Stimulated activated naive CD8-positive, alpha-beta T cell treated with anti-CD3 and anti-CD28 coated beads, Interleukin-15, amount 100 ng/mL, for 72 hours (primary cell): ENCODE measurements at regions not wholly inside any gene's neighbourhood (a gene's known extent, or its start where the extent isn't known, plus 50 kb on each side); places are given as distances from the start of the nearest gene placed in this dataset.

Experiments used
- ATAC-seq: fragments of 150-1000 bp; cut with Tn5 transposase; 2 replicates; pipeline ENCODE4 v1.10.0; 2021; ENCODE audit warnings: mild to moderate bottlenecking, moderate library complexity
- DNase-seq, 2 donors: peaks; one replicate each; pipeline ENCODE4 v3.0.0; 2021 to 2022
- H3K27ac Mint-ChIP-seq, 2 donors: one replicate each; pipeline ENCODE4 v1.8.0; 2022; ENCODE audit warnings: mild to moderate bottlenecking in 2 of 2, mixed read lengths in 2 of 2, moderate library complexity in 2 of 2
- H3K27me3 Mint-ChIP-seq: one replicate; pipeline ENCODE4 v1.8.0; 2022; ENCODE audit warnings: mixed read lengths
- H3K4me1 Mint-ChIP-seq: one replicate; pipeline ENCODE4 v1.8.0; 2022; ENCODE audit warnings: mild to moderate bottlenecking, mixed read lengths
- H3K4me3 Mint-ChIP-seq, 2 donors: one replicate each; pipeline ENCODE4 v1.8.0; 2022; ENCODE audit warnings: mild to moderate bottlenecking in 2 of 2, mixed read lengths in 2 of 2, moderate library complexity in 1 of 2
- H3K9me3 Mint-ChIP-seq, 2 donors: one replicate each; pipeline ENCODE4 v1.8.0; 2022; ENCODE audit warnings: mixed read lengths in 2 of 2

DNA sequence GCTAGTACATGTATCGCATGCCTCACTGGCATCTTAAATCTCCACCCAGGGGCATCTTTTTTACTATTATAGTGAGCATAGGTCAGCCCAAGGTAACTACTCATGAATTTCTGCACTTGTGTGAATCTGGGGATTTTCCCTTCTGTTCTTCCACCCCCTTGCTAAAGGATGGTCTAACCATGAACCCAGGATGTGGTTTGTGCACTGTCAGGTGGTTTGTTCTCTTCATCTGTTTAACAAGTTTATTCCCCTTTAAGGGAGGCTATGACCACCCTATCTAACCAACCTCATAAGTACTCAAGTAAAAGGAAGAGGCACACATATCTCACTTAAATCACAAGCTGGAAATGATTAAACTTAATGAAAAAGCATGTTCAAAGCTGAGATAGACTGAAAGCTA lies 243.0 kb downstream of the RPRM start:
- H3K27me3 Mint-ChIP-seq: no peaks in the 10 kb centered on the region
- peak overlapping the region; percentile 39 to 90 for H3K27ac Mint-ChIP-seq
- peak; percentile 36 to 64 for DNase-seq
- H3K4me1 Mint-ChIP-seq: peaks cover 28% of the 10 kb centered on the region
- peak; percentile 99 for ATAC-seq
- peak overlapping the region in 1 of 2 donors; percentile 16 for H3K4me3 Mint-ChIP-seq
- peaks cover 0 to 7% of the 10 kb centered on the region in 2 donors for H3K9me3 Mint-ChIP-seq

DNA sequence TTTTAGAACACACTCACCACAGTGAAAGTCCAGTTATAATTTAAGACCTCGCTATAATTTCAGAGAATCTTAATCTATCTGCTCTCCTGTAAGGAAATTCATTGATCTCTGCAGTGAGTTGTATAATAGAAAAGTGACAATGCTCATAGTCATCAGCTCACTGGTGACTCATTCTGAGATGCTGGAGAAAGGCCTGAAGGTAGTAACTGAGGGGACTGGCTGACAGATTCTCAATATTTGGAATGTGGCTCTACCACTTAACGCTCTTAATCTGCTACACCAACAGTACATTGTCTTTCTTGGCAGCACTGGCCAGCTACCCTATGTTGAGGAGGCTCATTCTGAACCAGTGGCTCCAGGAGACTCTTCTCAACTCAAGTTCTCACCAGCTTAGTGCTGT lies 246.1 kb downstream of the RPRM start:
- Mint-ChIP-seq H3K27ac (peak overlapping the region in 1 of 2 donors; percentile 30), H3K9me3 (peaks cover 0 to 7% of the 10 kb centered on the region in 2 donors), H3K4me3 (no peak overlapping the region), H3K4me1 (peaks cover 28% of the 10 kb centered on the region), H3K27me3 (no peaks in the 10 kb centered on the region)
- ATAC-seq (no peak), DNase-seq (no peak)

DNA sequence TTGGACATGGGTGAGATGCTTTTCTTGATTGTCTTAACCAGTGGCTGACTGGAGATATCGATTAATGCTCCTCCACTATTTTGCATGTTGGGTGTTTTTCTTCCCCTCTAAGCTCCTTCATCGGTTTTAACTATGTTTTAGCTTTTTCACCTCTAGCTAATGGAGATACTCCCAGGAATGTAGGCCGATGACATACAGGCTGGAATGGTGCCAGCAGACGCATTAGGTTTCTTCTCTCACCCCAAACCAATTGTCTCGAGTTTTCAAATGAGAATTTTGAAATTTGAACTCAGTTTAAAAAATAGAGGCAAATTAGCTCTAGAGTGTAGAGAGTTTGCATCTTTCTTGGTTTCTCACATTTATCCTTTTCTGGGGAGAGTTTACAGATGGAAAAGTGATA lies 247.6 kb downstream of the RPRM start:
- Mint-ChIP-seq H3K4me3 (no peak overlapping the region), H3K4me1 (peaks cover 25% of the 10 kb centered on the region), H3K27ac (no peak overlapping the region), H3K9me3 (peaks cover 10 to 15% of the 10 kb centered on the region in 2 donors), H3K27me3 (no peaks in the 10 kb centered on the region)
- ATAC-seq (no peak), DNase-seq (no peak)

DNA sequence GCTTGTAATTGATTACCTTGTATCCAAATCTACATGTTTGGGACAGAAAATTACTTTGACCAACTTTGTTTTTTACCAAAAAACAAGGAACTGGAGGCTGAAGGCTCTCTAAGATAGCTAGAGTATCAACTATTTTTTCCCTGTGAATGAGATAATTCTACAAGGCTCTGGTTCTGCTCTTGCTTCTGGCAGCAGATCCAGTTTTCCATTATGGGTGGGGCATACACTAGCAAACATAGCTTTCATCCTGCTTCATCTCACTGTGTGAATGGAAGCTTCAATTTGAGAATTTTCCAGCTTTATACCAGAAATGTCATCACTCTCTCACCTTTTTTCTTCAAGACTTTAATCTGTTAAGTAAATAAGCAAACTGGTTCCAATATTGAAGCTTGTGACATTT lies 249.7 kb downstream of the RPRM start:
- Mint-ChIP-seq H3K4me1 (peaks cover 7% of the 10 kb centered on the region), H3K27me3 (no peaks in the 10 kb centered on the region), H3K4me3 (no peak overlapping the region), H3K27ac (no peak overlapping the region), H3K9me3 (peaks cover 10 to 17% of the 10 kb centered on the region in 2 donors)
- DNase-seq: no peak
- ATAC-seq: no peak

DNA sequence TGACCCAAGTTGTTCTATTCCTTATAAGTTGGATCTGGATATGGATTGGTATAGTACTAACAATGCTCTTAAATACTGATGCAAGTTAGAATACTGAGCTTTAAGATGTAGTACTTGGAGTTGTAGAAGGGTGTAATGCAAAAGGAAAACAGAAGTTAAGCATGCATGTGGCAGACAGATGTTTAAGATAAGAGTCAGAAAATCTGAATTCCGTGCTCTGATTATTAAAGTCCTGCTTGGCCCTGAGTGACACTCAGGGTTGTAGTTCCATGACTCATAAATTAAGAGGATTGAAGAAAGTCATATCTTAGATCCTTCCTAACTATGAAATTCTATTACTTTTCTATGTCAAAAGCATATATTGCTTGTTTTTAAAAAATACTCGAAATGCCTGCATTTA lies 250.6 kb downstream of the RPRM start:
- H3K9me3 Mint-ChIP-seq: peaks cover 10 to 19% of the 10 kb centered on the region in 2 donors
- ATAC-seq (no peak), DNase-seq (no peak)
- H3K4me1 Mint-ChIP-seq: peaks cover 5% of the 10 kb centered on the region
- no peaks in the 10 kb centered on the region for H3K27me3 Mint-ChIP-seq
- H3K4me3 Mint-ChIP-seq: no peak overlapping the region
- no peak overlapping the region for H3K27ac Mint-ChIP-seq

DNA sequence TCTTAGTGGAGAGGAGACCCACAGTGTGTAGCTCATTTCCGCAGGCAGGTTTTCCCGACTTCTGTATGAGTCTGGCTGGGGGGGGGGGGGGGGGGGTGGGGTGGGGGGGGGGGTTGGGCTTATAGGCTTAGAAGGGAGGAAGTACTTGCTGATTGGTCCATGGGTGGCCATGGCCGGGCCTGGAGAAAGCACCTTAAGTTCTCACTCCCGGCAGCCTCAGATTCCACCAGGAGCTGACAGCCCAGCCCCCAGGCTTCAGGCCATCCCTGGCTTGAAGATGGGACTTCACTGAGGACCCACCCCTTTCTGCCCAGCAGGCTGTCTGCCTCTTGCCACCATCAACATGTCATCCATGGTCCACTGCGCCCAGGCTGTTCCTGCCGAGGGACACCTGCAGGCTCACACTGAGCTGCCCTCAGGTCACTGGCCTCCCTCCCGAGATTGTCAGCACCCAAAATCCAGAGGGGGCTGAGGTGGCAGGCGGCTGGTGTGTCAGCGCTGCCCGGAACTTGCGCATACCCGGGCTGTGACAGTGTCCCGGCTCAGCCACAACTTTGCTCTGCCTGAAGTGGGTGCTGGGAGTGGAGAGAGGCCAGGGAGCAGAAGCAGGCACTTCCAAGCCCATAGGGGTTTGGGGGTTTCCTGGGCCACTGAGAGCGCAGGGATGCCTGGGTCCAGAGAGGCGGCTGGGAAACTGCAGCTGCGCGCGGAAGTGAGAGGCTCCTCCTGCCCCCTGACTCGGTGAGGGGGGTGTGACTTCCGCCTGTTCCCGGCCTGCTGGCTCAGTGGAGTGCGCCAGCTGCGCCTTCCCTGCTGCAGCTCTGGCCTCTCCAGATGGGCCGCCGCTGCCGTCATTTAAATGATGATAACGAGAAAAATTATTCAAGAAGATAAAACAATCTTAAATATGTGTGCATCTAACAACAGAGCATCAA lies 256.1 kb downstream of the RPRM start:
- Mint-ChIP-seq H3K4me1 (no peaks in the 10 kb centered on the region), H3K27me3 (peaks cover 7% of the 10 kb centered on the region), H3K4me3 (no peak overlapping the region)

DNA sequence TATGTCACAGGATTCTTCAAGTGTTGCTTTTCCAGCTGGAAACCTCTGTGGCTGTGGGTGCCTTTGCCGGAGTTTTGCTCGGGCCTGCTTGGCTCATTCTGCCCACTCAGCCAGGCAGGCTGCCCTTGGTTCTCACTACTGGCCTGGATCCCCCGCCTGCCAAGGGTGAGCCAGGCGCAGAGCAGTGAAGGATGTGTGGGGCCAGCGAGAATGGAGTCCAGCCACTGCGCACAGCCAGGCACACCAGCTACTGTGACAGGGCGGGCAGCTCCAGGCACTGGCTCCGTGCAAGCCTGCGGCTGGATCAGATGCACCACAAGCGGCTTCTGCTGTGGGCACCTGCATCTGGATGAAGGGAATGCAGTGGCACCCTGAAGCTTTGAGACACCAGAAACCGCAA lies 257.1 kb downstream of the RPRM start:
- DNase-seq (no peak), ATAC-seq (no peak)
- H3K27ac Mint-ChIP-seq: no peak overlapping the region
- H3K4me3 Mint-ChIP-seq: no peak overlapping the region
- peaks cover under 1 to 10% of the 10 kb centered on the region in 2 donors for H3K9me3 Mint-ChIP-seq
- H3K4me1 Mint-ChIP-seq: no peaks in the 10 kb centered on the region
- H3K27me3 Mint-ChIP-seq: peaks cover 7% of the 10 kb centered on the region

More for the DNA sequence above, 256.1 kb downstream of the RPRM start:
- no peak overlapping the region for H3K27ac Mint-ChIP-seq
- DNase-seq (no peak), ATAC-seq (no peak)
- peaks cover 10 to 19% of the 10 kb centered on the region in 2 donors for H3K9me3 Mint-ChIP-seq

DNA sequence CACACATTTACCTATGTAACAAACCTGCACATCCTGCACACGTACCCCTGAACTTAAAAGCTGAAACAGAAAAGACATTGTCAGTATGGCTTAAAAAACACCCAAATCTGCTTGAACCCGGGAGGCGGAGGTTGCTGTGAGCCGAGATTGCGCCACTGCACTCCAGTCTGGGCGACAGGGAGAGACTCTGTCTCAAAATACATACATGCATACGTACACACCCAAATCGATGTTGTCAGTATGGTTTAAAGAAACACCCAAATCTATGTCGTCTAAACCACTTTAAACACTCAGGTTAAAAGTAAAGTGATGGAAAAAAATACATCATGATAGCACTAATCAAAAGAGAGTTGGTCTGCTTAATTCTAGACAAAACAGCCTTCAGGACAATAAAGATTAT lies 257.5 kb downstream of the RPRM start:
- no peak overlapping the region for H3K27ac Mint-ChIP-seq
- no peak for DNase-seq
- ATAC-seq: no peak
- peaks cover 0 to 7% of the 10 kb centered on the region in 2 donors for H3K9me3 Mint-ChIP-seq
- peaks cover 7% of the 10 kb centered on the region for H3K27me3 Mint-ChIP-seq
- no peak overlapping the region for H3K4me3 Mint-ChIP-seq
- no peaks in the 10 kb centered on the region for H3K4me1 Mint-ChIP-seq

DNA sequence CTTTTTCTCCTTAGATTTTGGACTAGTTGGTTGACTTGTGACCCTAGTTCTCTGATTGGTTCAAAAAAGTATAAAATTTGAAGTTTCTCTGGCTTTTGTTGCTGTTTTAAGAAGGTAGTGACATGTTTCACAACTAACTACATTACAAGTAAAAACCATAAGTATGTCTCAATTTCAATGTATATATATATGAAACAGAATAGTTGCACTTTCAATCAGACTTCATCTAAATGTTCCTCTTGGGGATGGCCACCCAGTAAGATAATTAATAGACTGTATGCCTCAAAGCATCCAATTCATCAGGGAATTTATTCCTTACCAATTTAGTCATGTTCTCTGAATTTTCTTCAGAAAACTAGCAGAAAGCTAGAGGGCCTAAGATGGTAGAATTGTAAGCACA lies 259.7 kb downstream of the RPRM start:
- peaks cover 7% of the 10 kb centered on the region for H3K27me3 Mint-ChIP-seq
- H3K9me3 Mint-ChIP-seq: peaks cover 0 to 1% of the 10 kb centered on the region in 2 donors
- H3K27ac Mint-ChIP-seq: no peak overlapping the region
- ATAC-seq (no peak), DNase-seq (no peak)
- H3K4me1 Mint-ChIP-seq: no peaks in the 10 kb centered on the region
- no peak overlapping the region for H3K4me3 Mint-ChIP-seq

DNA sequence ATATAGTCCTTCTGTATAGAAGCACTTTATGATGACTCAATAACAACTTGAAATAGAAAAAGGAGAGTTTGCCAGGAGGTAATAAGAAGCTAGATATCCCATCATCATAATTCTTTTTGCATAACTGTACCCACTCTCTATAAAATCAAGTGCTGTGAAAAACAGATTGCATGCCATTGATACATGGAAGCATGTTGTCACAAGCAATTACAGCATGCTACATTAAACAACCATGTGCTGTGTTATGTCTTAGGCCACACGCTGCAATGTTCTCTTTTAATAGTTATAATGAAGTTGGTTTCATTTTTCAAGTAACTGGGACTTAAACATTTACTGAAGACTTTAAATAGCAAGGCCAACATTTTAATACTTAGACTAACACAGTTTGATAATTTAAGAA lies 264.2 kb downstream of the RPRM start:
- Mint-ChIP-seq H3K9me3 (no peaks in the 10 kb centered on the region), H3K27ac (no peak overlapping the region)
- ATAC-seq: no peak

DNA sequence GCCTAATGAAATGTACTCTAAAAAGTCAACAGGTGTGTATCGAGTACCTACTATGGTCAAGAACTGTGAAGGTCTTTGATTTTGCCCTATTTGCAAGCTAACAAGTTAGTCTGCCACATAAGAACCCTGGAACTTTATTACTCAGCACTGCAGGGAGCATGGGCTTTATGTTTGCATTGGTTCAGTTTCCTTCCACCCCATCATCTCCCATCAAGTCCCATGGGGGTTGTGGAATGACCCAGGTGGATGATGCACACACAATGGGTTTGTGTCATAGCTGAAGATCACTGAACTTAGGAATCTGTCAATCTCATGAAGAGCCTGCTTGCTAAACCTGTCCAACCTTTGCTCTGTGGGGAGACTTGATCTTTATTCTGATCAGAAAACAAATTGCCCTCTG lies 265.5 kb downstream of the RPRM start:
- Mint-ChIP-seq H3K9me3 (no peaks in the 10 kb centered on the region), H3K27ac (no peak overlapping the region), H3K27me3 (no peaks in the 10 kb centered on the region)

More for the DNA sequence above, 264.2 kb downstream of the RPRM start:
- no peaks in the 10 kb centered on the region for H3K4me1 Mint-ChIP-seq
- H3K4me3 Mint-ChIP-seq: no peak overlapping the region
- H3K27me3 Mint-ChIP-seq: no peaks in the 10 kb centered on the region
- no peak for DNase-seq

DNA sequence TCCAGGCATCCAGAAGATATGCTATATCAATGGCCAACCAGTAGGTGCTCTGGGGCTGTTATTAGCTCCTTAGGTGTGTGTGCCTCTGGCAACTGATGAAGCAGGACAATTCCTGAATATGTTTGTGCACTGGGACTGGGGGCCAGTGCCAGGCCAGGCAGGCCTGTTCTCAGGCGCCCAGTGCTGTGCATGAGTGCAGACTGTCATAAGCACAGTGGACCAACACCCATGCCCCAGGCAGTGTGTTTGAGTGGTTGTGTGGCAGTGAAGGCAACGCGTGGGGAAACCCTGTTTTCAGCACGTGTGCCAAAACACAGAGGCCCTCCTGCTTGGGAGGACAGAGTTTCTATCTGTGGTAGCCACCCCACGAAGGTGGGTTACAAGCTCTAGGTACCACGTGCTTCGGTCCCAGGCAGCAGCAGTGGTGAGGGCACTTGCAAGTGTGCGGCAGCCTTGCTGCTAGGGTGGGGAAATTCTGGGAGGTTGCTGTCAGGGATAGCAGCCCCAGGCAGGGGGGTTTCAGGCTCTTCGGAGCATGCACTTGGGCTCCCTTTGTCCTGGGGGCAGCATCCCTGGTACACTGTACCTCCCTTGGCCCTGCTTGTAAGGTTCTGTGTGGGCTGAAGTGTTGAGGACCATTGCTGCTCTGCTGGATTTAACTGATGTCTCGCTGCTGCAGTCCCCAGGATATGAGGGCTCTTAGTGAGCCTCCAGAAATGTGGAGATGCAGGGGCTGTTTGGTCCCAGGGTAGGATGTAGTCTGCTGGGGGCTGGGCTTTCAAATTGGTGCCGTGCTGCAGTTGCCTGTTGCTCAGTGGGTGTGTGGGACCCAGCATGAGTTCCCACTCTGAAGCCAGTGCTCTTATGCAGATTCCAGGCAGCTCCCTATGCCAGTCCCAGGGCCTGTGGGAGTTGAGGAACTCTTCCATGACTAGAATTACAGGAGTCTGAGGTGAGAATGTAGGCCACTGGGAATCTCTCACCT lies 280.9 kb downstream of the RPRM start:
- DNase-seq (no peak), ATAC-seq (no peak)
- H3K9me3 Mint-ChIP-seq: peaks cover 3 to 22% of the 10 kb centered on the region in 2 donors
- no peak overlapping the region for H3K27ac Mint-ChIP-seq
- H3K4me1 Mint-ChIP-seq: peaks cover 6% of the 10 kb centered on the region
- no peak overlapping the region for H3K4me3 Mint-ChIP-seq
- H3K27me3 Mint-ChIP-seq: no peaks in the 10 kb centered on the region

More for the DNA sequence above, 265.5 kb downstream of the RPRM start:
- Mint-ChIP-seq H3K4me1 (no peaks in the 10 kb centered on the region), H3K4me3 (no peak overlapping the region)
- no peak for ATAC-seq
- no peak for DNase-seq

DNA sequence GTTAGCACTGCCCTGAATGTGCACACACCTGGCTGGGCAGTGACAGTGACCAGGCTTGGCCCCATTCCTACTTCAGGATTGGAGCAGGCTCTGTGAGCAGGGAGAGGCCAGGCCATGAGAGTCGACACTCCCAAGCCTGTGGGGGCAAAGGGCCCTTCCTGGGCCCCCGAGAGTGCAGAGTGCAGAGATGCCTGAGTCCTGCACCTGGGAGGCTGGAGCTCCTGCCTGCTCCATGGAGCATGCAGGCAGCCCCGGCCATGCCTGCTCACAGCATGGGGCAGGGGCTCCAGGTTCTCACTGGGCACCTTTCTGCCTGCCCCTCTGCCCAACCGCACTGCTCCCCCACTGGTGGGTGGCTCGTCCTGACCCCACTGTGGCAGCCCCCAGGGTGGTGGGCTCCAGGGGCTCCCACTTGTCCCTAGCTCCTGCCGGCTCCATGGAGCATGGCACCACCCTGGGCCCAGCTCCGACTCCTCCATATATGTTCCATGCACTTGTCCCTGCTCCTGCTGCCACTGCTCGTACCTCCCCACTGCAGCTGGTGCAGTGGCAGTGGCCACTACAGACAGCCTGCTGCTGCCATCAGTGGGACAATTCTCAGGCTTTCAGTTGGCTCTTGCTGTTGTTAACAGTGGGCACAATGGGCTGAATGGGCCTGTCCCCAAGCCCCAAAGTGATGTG lies 282.0 kb downstream of the RPRM start:
- Mint-ChIP-seq H3K4me1 (peaks cover 6% of the 10 kb centered on the region), H3K9me3 (peaks cover 5 to 22% of the 10 kb centered on the region in 2 donors), H3K27me3 (no peaks in the 10 kb centered on the region), H3K27ac (no peak overlapping the region), H3K4me3 (no peak overlapping the region)
- DNase-seq (no peak), ATAC-seq (peak; percentile 28)

DNA sequence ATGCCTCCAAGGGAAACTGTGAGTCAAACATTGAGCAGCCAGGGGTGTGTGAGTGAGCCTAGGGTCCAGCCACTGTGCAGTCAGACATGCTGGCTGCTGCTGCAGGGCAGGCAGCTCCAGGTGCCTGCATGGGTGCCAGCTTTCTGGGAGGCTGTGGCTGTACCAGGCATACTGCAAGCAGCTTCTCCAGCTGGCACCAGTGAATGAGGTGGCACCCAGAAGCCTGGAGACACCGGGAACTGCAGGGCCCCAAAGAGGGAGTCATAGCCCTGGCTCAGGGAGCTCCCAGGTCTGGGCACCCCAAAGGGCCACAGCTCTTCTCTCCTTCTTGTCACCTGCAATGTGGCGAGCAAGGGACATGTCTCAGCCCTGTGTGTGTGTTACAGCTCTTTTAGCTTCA lies 283.2 kb downstream of the RPRM start:
- no peak for ATAC-seq
- H3K9me3 Mint-ChIP-seq: peaks cover 5 to 22% of the 10 kb centered on the region in 2 donors
- H3K4me3 Mint-ChIP-seq: no peak overlapping the region
- H3K27ac Mint-ChIP-seq: no peak overlapping the region
- H3K27me3 Mint-ChIP-seq: no peaks in the 10 kb centered on the region
- H3K4me1 Mint-ChIP-seq: peaks cover 5% of the 10 kb centered on the region
- no peak for DNase-seq
